ENCODE measurements at regions not wholly inside any gene's neighbourhood (a gene's known extent, or its start where the extent isn't known, plus 50 kb on each side); places are given as distances from the start of the nearest gene placed in this dataset.
"Not testable (repeated sequence)": the region's sequence is repeated elsewhere in the genome, so short reads cannot be mapped to it uniquely, and the experiment has no call there.

DNA sequence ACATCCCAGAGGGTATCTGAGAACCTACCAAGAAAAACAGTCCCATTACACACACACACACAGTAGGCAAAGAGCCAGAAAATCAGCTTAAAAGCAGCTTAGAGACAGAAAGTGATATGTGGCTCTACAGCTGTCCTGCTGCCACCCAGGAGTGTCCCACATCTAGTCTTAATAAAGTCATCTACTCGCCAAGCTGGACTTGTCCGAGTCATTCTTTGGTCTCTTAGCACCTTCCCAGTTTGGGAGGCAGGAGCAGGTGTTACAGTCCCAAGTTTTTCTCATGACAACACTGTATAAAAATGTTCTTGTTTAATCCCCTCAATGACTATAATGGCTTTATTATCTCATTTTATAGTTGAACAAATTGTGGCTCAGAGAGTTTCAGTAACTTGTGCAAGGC, 252.5 kb upstream of the CASK start:
- Histone ChIP-seq H3K27ac (ENCODE audit: low read depth, low read length, poor library complexity, severe bottlenecking) (no peak overlapping the region), H3K4me3 (ENCODE audit: low read depth, low read length, poor library complexity, severe bottlenecking) (no peak overlapping the region), H3K9me3 (ENCODE audit: low read depth, low read length, poor library complexity, severe bottlenecking) (no peaks in the 10 kb centered on the region), H3K4me1 (ENCODE audit: insufficient read depth, low read length, poor library complexity, severe bottlenecking) (no peaks in the 10 kb centered on the region), H3K27me3 (replicated peaks; ENCODE audit: insufficient read depth, low read depth, low read length, poor library complexity) (no peaks in the 10 kb centered on the region), H3K36me3 (ENCODE audit: insufficient read depth, low read length, poor library complexity, severe bottlenecking) (no peaks in the 10 kb centered on the region)
- intact Hi-C loops (cut with micrococcal nuclease; ENCODE audit: unreplicated experiment), result no loop called here
- POLR2A ChIA-PET (ENCODE audit: low non-redundant PET), result no interaction called here
- no peak for DNase-seq (ENCODE audit: low spot score)
- TF ChIP-seq EZH2 (IDR thresholded peaks at IDR 0.05; ENCODE audit: borderline replicate concordance, low read depth, low read length, poor library complexity, severe bottlenecking), result no peak
- TF ChIP-seq, protein P1, sequence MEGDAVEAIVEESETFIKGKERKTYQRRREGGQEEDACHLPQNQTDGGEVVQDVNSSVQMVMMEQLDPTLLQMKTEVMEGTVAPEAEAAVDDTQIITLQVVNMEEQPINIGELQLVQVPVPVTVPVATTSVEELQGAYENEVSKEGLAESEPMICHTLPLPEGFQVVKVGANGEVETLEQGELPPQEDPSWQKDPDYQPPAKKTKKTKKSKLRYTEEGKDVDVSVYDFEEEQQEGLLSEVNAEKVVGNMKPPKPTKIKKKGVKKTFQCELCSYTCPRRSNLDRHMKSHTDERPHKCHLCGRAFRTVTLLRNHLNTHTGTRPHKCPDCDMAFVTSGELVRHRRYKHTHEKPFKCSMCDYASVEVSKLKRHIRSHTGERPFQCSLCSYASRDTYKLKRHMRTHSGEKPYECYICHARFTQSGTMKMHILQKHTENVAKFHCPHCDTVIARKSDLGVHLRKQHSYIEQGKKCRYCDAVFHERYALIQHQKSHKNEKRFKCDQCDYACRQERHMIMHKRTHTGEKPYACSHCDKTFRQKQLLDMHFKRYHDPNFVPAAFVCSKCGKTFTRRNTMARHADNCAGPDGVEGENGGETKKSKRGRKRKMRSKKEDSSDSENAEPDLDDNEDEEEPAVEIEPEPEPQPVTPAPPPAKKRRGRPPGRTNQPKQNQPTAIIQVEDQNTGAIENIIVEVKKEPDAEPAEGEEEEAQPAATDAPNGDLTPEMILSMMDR (conservative IDR thresholded peaks at IDR 0.05; ENCODE audit: low read depth, low read length), result no peak
- no TSS peak for BruUV-seq (replicated peaks)
- CTCF ChIA-PET, result no interaction called here

DNA sequence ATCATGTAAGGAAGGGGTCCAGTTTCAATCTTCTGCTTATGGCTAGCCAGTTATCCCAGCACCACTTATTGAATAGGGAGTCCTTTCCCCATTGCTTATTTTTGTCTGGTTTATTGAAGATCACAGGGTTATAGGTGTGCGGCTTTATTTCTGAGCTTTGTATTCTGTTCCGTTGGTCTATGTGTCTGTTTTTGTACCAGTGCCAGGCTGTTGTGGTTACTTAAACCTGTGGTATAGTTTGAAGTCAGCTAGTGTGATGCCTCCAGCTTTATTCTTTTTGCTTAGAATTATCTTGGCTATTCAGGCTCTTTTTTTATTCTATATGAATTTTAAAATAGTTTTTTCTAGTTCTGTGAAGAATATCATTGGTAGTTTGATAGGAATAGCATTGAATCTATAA, 234.6 kb upstream of the CASK start:
- CTCF ChIA-PET; H3K27ac ChIP-seq (ENCODE audit: low read depth, low read length, poor library complexity, severe bottlenecking); H3K4me3 ChIP-seq (ENCODE audit: low read depth, low read length, poor library complexity, severe bottlenecking); H3K36me3 ChIP-seq (ENCODE audit: insufficient read depth, low read length, poor library complexity, severe bottlenecking); H3K9me3 ChIP-seq (ENCODE audit: low read depth, low read length, poor library complexity, severe bottlenecking); DNase-seq (ENCODE audit: low spot score); H3K27me3 ChIP-seq (replicated peaks; ENCODE audit: insufficient read depth, low read depth, low read length, poor library complexity); H3K4me1 ChIP-seq (ENCODE audit: insufficient read depth, low read length, poor library complexity, severe bottlenecking); intact Hi-C loops (cut with micrococcal nuclease; ENCODE audit: unreplicated experiment); POLR2A ChIA-PET (ENCODE audit: low non-redundant PET); BruUV-seq (replicated peaks): not testable (repeated sequence)

DNA sequence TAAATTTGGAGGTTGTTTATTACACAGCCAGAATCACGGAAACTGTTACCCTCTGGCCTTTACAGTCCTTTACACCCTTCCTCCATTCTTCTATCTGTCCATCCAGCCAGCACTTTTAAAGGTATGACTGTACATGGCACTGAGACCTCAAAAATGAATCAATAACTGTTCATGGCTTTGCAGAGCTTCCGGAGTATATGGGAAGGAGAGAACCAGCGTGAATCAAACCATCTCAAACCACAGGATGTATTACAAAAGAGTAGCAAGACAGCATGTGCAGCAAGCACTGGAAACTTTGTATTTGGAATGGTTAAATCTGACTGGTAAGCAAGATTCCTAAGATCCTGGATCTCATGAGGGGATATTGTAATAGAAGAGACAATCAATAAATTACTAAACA, 228.5 kb upstream of the CASK start:
- CTCF ChIA-PET, result no interaction called here
- no peaks in the 10 kb centered on the region for H3K4me1 ChIP-seq (ENCODE audit: insufficient read depth, low read length, poor library complexity, severe bottlenecking)
- H3K27ac ChIP-seq (ENCODE audit: low read depth, low read length, poor library complexity, severe bottlenecking), result no peak overlapping the region
- POLR2A ChIA-PET (ENCODE audit: low non-redundant PET), result no interaction called here
- no peak for DNase-seq (ENCODE audit: low spot score)
- BruUV-seq (replicated peaks), result no TSS peak
- no peak overlapping the region for H3K4me3 ChIP-seq (ENCODE audit: low read depth, low read length, poor library complexity, severe bottlenecking)
- H3K9me3 ChIP-seq (ENCODE audit: low read depth, low read length, poor library complexity, severe bottlenecking), result no peaks in the 10 kb centered on the region
- TF ChIP-seq, protein P1 (conservative IDR thresholded peaks at IDR 0.05; ENCODE audit: low read depth, low read length), result no peak
- TF ChIP-seq EZH2 (IDR thresholded peaks at IDR 0.05; ENCODE audit: borderline replicate concordance, low read depth, low read length, poor library complexity, severe bottlenecking), result no peak
- H3K36me3 ChIP-seq (ENCODE audit: insufficient read depth, low read length, poor library complexity, severe bottlenecking), result no peaks in the 10 kb centered on the region
- no peaks in the 10 kb centered on the region for H3K27me3 ChIP-seq (replicated peaks; ENCODE audit: insufficient read depth, low read depth, low read length, poor library complexity)
- intact Hi-C loops (cut with micrococcal nuclease; ENCODE audit: unreplicated experiment), result no loop called here

- intact Hi-C loops (cut with micrococcal nuclease; ENCODE audit: unreplicated experiment), result no loop called here
- POLR2A ChIA-PET (ENCODE audit: low non-redundant PET), result no interaction called here
- no peak for DNase-seq (ENCODE audit: low spot score)
- Histone ChIP-seq H3K27me3 (replicated peaks; ENCODE audit: insufficient read depth, low read depth, low read length, poor library complexity) (no peaks in the 10 kb centered on the region), H3K27ac (ENCODE audit: low read depth, low read length, poor library complexity, severe bottlenecking) (no peak overlapping the region), H3K9me3 (ENCODE audit: low read depth, low read length, poor library complexity, severe bottlenecking) (no peaks in the 10 kb centered on the region), H3K4me3 (ENCODE audit: low read depth, low read length, poor library complexity, severe bottlenecking) (no peak overlapping the region), H3K36me3 (ENCODE audit: insufficient read depth, low read length, poor library complexity, severe bottlenecking) (no peaks in the 10 kb centered on the region), H3K4me1 (ENCODE audit: insufficient read depth, low read length, poor library complexity, severe bottlenecking) (no peaks in the 10 kb centered on the region)
- CTCF ChIA-PET, result no interaction called here
- no peak for TF ChIP-seq EZH2 (IDR thresholded peaks at IDR 0.05; ENCODE audit: borderline replicate concordance, low read depth, low read length, poor library complexity, severe bottlenecking)
- TF ChIP-seq, protein P1 (conservative IDR thresholded peaks at IDR 0.05; ENCODE audit: low read depth, low read length), result no peak
- BruUV-seq (replicated peaks), result no TSS peak
Measured at GRCh38 chrX:42149765-42150164, 226.4 kb upstream of the CASK start.

All from A673 (cell line).